Ishikawa (cell line): ENCODE measurements at regions not wholly inside any gene's neighbourhood (a gene's known extent, or its start where the extent isn't known, plus 50 kb on each side); places are given as distances from the start of the nearest gene placed in this dataset.

Source experiments
- CEBPB ChIP-seq: IDR thresholded peaks from 2 replicates; pipeline ENCODE4 v1.6.1; 2012
- CREB1 ChIP-seq: IDR thresholded peaks from 2 replicates; pipeline ENCODE4 v1.6.1; 2012; ENCODE audit warnings: low read depth
- EGR1 ChIP-seq: IDR thresholded peaks from 2 replicates; pipeline ENCODE4 v1.6.1; 2012
- EP300 ChIP-seq: IDR thresholded peaks from 2 replicates; pipeline ENCODE4 v1.6.1; 2012; ENCODE audit warnings: borderline replicate concordance
- FOXM1 ChIP-seq: IDR thresholded peaks from 2 replicates; pipeline ENCODE4 v1.6.1; 2012; ENCODE audit warnings: low read depth, borderline replicate concordance
- NFIC ChIP-seq: IDR thresholded peaks from 2 replicates; pipeline ENCODE4 v1.6.1; 2012
- RAD21 ChIP-seq: IDR thresholded peaks from 2 replicates; pipeline ENCODE4 v1.6.1; 2012; ENCODE audit warnings: low read depth
- TAF1 ChIP-seq: IDR thresholded peaks from 2 replicates; pipeline ENCODE4 v1.6.1; 2012; ENCODE audit warnings: low read depth, mild to moderate bottlenecking
- TCF12 ChIP-seq: IDR thresholded peaks from 2 replicates; pipeline ENCODE4 v1.6.1; 2012; ENCODE audit warnings: low read depth
- TEAD4 ChIP-seq: IDR thresholded peaks from 2 replicates; pipeline ENCODE4 v1.6.1; 2012
- YY1 ChIP-seq: IDR thresholded peaks from 2 replicates; pipeline ENCODE4 v1.6.1; 2012; ENCODE audit warnings: low read depth
- ZBTB7A ChIP-seq: IDR thresholded peaks from 2 replicates; pipeline ENCODE4 v1.6.1; 2012; ENCODE audit warnings: low read depth
- TF ChIP-seq, protein P1 (sequence below): IDR thresholded peaks from 2 replicates; pipeline ENCODE4 v1.6.1; 2012
- TF ChIP-seq, protein P2 (sequence below): IDR thresholded peaks from 2 replicates; pipeline ENCODE4 v1.6.1; 2012; ENCODE audit warnings: low read depth, mild to moderate bottlenecking
- TF ChIP-seq, protein P3 (sequence below): IDR thresholded peaks from 2 replicates; pipeline ENCODE4 v1.6.1; 2012

DNA sequence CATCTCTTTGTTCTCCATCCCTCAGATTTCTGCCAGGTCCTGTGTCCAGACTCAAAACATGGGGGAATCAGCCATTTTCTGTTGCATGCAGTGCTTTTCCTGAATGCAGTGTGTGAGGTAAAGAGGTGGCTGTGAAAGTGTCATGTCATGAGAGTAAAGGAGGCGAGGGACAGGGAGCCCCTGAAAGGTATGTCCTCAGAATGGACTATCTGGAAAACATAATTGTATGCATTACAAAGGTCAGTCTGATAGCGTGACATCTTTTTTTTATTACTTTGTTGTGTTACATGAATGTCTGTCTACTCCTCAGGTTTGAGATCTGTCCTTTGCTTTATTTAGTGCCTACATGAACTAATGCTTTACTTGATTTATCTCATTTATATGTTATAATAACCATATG lies 239.1 kb downstream of the MAN2A1 start:
- no peak for TF ChIP-seq RAD21
- no peak for TF ChIP-seq TCF12
- TF ChIP-seq TEAD4: no peak
- TF ChIP-seq, protein P1, sequence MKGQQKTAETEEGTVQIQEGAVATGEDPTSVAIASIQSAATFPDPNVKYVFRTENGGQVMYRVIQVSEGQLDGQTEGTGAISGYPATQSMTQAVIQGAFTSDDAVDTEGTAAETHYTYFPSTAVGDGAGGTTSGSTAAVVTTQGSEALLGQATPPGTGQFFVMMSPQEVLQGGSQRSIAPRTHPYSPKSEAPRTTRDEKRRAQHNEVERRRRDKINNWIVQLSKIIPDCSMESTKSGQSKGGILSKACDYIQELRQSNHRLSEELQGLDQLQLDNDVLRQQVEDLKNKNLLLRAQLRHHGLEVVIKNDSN: no peak
- TF ChIP-seq, protein P2, sequence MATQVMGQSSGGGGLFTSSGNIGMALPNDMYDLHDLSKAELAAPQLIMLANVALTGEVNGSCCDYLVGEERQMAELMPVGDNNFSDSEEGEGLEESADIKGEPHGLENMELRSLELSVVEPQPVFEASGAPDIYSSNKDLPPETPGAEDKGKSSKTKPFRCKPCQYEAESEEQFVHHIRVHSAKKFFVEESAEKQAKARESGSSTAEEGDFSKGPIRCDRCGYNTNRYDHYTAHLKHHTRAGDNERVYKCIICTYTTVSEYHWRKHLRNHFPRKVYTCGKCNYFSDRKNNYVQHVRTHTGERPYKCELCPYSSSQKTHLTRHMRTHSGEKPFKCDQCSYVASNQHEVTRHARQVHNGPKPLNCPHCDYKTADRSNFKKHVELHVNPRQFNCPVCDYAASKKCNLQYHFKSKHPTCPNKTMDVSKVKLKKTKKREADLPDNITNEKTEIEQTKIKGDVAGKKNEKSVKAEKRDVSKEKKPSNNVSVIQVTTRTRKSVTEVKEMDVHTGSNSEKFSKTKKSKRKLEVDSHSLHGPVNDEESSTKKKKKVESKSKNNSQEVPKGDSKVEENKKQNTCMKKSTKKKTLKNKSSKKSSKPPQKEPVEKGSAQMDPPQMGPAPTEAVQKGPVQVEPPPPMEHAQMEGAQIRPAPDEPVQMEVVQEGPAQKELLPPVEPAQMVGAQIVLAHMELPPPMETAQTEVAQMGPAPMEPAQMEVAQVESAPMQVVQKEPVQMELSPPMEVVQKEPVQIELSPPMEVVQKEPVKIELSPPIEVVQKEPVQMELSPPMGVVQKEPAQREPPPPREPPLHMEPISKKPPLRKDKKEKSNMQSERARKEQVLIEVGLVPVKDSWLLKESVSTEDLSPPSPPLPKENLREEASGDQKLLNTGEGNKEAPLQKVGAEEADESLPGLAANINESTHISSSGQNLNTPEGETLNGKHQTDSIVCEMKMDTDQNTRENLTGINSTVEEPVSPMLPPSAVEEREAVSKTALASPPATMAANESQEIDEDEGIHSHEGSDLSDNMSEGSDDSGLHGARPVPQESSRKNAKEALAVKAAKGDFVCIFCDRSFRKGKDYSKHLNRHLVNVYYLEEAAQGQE: no peak
- no peak for TF ChIP-seq CREB1
- TF ChIP-seq TAF1: no peak
- no peak for TF ChIP-seq CEBPB
- TF ChIP-seq EGR1: no peak
- no peak for TF ChIP-seq EP300
- TF ChIP-seq FOXM1: no peak
- TF ChIP-seq NFIC: no peak
- TF ChIP-seq, protein P3, sequence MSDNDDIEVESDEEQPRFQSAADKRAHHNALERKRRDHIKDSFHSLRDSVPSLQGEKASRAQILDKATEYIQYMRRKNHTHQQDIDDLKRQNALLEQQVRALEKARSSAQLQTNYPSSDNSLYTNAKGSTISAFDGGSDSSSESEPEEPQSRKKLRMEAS: no peak
- TF ChIP-seq ZBTB7A: no peak
- no peak for TF ChIP-seq YY1

DNA sequence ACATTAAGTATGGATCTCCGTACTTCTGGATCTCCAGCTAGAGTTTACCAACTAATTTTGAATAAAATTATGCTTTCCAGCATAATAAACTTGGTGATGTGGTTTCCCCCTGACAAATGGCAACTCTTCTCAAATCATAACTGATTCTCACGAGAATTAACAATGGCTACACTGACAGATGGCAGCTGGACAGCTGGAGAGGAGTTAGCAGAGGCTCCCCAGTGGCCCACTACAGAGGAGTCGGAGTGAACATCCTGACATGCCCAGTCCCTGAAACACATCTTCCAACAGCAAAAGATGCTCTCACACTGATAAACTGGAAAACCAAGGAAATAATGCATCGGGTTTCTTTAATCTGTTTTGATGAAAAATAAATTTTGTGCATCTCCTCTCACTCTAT lies 239.6 kb downstream of the MAN2A1 start:
- TF ChIP-seq YY1: no peak

DNA sequence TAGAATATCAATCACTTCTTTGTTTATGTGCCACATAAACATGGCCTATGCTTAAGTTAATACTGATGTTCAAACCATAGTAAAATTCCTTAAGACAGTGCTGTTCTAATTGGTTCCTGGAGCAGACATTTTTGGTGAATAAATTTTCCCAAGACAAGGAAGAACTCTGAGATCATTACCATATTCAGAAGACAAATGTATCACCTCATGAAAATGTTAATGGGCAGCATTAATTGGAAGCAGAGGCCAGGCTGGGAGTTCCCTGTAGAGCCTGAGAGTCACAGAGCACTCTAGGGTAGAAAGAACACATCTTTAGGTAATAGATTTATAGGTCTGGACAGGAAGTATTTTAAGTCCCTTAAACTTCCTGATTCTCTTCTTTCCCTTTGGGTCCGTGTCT lies 240.2 kb downstream of the MAN2A1 start:
- no peak for TF ChIP-seq CREB1
- TF ChIP-seq EP300: no peak
- no peak for TF ChIP-seq TAF1
- no peak for TF ChIP-seq YY1
- TF ChIP-seq, protein P1: no peak
- TF ChIP-seq NFIC: no peak
- TF ChIP-seq, protein P3: no peak

DNA sequence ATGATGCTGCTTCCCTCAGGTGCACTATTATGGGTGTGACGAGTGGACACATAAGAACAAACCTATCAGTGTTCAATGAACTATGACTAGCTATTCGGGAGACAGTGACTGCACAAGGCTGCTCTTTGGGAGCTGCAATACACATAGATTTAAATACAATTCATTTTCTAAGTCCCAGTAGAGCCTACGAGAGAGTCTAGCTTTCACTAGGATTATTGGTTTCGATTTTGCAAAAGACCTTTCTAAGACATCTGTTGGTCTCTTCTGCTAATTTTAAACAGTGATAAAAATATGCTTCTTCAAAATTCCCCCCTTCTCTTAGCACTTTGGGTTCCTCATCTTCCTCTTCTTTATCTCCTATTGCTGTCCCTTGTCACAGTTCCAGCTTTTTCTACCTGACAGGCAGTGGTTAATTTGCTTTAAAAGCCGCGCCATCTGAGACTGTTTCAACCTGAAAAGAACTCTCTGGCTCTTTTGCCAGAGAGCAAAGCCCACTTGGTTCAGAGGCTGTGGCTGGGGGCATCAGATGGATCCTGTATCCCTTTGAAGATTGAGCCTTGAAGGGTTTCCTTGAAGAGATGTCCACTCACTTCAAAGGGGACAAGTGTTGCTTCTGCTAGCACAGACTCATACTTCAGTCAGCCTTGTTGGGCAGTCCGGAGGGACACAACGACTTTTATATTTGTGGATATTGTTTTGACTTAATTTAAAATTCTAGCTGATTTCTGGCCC lies 241.5 kb downstream of the MAN2A1 start:
- TF ChIP-seq FOXM1: no peak
- TF ChIP-seq, protein P2: no peak
- no peak for TF ChIP-seq CREB1
- TF ChIP-seq YY1: no peak
- TF ChIP-seq EGR1: no peak
- TF ChIP-seq, protein P1: no peak
- no peak for TF ChIP-seq ZBTB7A
- no peak for TF ChIP-seq TEAD4

DNA sequence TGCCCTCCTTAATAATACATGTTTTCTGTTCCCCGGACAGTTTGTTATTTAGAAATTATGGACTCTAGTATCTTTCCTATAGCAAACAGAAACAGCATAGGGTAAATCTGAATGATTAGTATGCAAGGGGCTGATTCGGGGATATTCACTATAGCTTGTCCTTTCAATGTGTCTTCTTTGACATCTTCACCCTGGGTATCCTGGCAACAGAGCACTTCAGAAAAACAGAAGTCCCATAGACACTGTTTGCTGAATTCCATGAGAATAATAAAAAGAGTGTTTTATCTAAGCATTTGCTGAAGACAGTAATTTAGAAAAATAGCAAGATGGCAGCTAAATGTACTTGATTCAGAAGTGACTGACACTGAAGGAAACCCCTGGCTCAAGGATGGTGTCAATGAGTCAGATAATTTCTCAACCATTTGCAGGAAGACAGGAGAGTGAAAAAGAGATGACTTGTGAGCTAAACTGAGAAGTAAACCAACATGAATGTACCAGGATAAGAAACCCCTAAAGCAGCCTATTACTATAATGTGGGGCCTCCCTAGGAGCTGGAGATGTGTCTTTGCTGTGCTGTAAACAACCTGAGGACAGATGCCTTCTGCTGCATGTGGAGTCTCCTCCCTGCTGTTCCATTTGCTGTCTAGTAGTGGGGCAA lies 246.2 kb downstream of the MAN2A1 start:
- TF ChIP-seq CEBPB: no peak
- no peak for TF ChIP-seq EGR1
- no peak for TF ChIP-seq CREB1
- TF ChIP-seq, protein P3: no peak
- TF ChIP-seq, protein P2: no peak
- no peak for TF ChIP-seq TEAD4
- no peak for TF ChIP-seq RAD21
